GM19025 (cell line): ENCODE measurements at regions not wholly inside any gene's neighbourhood (a gene's known extent, or its start where the extent isn't known, plus 50 kb on each side); places are given as distances from the start of the nearest gene placed in this dataset.
"Not testable (repeated sequence)": the region's sequence is repeated elsewhere in the genome, so short reads cannot be mapped to it uniquely, and the experiment has no call there.

Experiments
- ATAC-seq: cut with Tn5 transposase; IDR thresholded peaks from one replicate; pipeline ENCODE4 v1.9.1; 2021; ENCODE audit warnings: mild to moderate bottlenecking, low read depth, moderate library complexity; ENCODE audit not compliant: unreplicated experiment

DNA sequence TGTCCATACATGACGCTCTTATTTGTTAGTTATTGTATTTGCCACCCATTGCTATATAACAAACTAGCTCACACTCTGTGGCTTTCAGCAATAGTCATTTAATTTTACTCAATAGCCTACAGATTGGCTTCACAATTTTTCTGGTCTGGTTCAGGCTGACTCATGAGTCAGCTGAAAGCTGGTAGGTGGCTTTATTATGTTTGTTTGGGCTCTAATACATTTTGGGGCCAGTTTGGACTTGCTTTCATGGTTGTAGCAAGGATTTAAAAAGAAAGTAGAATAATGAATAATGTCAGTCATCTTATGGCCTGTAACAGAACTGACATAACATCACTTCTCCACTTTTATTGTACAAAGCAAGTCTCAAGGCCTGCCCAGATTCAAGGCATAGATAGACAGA, 338.7 kb downstream of the LRRIQ3 start:
- no peak for ATAC-seq

- ATAC-seq = no peak
These were observed 343.4 kb downstream of the LRRIQ3 start for GRCh38 chr1:73854527-73854926.

GRCh38 chr1:73842436-73842835, 355.5 kb downstream of the LRRIQ3 start:
- ATAC-seq = no peak

DNA sequence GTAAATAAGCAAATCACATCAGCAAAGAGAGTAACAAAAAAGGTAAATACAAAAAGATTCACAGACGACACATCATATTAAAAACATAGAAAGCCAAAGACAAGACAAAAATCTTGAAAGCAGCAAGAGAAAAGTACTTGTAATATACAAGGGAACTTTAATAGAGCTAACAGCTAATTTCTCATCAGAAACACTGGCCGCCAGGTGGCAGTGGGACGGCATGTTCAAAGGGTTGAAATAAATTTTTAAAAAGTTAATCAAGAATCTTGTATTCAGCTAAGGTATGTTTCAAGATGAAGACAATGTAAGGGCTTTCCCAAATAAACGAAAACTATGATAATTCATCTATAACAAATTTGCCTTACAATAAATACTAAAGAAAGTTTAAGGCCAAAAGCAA, 358.1 kb downstream of the LRRIQ3 start:
- no peak for ATAC-seq

- no peak for ATAC-seq
These were observed 365.4 kb downstream of the LRRIQ3 start for GRCh38 chr1:73832276-73833181.

- ATAC-seq = not testable (repeated sequence)
These were observed 370.7 kb downstream of the LRRIQ3 start for GRCh38 chr1:73827283-73827682.

- ATAC-seq = no peak
These were observed 373.9 kb downstream of the LRRIQ3 start for GRCh38 chr1:73824065-73824464.

GRCh38 chr1:73821520-73821919, 376.5 kb downstream of the LRRIQ3 start:
- peak; percentile 80 for ATAC-seq

DNA sequence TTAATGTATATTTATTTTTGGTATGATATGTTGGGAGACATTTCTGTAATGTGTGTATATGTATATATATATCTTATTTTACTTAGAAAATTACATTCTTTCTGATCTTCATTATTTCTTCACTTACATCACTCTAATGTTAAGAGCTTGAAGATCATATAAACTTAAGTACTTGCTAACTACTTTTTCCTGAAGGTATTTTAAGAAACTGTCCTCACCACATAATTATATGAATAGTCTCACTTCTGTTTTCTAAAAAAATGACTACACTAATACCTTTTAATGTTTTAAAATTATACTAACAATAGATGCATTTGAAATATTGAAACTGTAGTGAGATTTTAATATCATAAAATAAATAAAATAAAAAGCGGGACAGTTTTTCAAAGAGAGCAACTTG, 377.1 kb downstream of the LRRIQ3 start:
- no peak for ATAC-seq

DNA sequence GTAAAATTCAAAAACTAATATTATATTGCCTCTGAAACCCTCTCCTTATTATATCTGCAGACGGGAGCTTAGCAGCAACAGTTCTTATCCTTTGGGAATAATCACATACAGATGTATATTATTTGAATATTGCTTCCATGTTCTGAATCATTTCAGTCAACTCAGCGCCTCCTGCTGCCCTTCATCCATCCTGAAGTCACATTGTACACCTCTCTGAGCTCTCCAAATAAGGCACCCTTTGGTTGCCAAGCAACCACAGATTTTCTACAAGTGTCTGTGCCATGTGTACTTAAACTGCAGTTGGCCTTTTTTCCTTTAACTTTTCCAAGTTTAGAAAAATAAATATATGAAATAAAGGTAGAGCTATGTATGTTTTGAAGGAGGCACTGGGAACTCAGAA, 384.3 kb downstream of the LRRIQ3 start:
- no peak for ATAC-seq

DNA sequence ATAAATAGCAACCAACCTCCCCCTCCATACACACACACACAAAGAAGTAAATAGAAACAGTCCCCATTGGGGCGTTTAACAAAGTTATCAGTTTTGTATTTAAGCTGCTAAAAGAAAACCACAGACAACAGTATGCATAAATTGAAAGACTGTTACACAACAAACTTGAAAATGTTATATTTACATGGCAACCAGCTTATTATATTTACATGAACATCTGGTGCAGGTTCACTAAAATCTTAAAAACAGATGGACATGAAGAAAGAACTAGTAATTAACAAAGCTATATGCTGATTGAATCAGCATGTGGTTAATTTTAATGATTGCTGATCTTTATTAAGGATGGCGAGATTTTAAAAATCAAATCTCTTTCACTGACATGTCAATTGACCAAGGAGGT, 384.7 kb downstream of the LRRIQ3 start:
- ATAC-seq = no peak

DNA sequence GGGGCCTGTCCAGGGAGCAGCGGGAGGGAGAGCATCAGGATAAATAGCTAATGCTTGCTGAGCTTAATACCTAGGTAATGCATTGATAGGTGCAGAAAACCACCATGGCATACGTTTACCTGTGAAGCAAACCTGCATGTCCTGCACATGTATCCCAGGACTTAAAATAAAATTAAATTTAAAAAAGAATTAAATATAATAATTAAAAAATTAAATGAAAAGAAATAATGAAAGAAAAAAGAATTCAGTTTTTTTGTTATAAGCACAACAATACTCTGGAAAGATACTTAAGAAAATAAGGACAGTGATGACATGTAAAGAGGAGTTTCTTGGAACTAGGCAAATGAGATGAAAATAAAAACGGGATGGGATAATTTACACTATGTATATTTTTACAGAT, 386.2 kb downstream of the LRRIQ3 start:
- ATAC-seq = no peak

GRCh38 chr1:73804935-73805334, 393.0 kb downstream of the LRRIQ3 start:
- ATAC-seq = no peak

- no peak for ATAC-seq
These were observed 394.6 kb downstream of the LRRIQ3 start for GRCh38 chr1:73803380-73803779.

GRCh38 chr1:73801912-73802429, 396.0 kb downstream of the LRRIQ3 start:
- no peak for ATAC-seq

GRCh38 chr1:73800376-73800775, 397.6 kb downstream of the LRRIQ3 start:
- no peak for ATAC-seq

DNA sequence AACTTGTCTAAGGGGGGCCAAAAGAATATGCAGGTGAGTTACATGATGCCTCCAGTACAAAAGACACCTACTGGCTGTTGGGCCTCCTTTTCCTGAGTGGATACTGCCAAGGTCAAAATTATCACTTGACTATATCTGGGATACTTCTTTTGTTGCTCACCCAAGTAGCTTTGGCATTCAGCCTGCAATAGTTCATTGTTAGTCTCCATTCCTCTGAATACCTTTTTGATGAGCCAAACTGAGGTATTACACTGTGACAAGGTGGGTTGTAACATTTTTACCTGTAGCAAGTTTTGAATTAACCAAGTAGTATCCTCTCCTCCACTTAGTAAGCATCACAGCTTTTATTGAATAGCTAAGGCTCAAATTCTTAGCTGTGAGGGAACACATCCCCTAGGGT, 408.0 kb downstream of the LRRIQ3 start:
- no peak for ATAC-seq

- ATAC-seq = no peak
These were observed 413.9 kb downstream of the LRRIQ3 start for GRCh38 chr1:73784026-73784425.

DNA sequence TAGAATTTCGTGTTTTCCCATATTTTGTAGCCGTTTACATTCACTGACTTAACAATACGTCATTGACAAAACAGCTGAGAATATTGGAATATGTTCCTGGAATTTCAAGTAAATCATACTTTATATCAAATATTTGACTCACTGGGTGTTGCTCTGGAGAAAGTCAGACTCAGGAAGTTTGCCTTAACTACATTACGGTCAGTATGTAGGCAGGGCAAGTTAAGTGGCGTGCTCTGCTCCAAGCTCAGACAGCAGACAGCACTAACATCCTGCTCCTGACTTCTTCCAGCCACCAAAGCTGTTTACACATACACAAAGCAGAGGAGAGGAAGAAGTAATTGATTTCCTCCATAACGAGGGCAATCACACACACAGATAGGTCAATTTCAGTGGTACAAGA, 414.6 kb downstream of the LRRIQ3 start:
- no peak for ATAC-seq

GRCh38 chr1:73782901-73783300, 415.1 kb downstream of the LRRIQ3 start:
- no peak for ATAC-seq

- ATAC-seq = no peak
These were observed 416.7 kb downstream of the LRRIQ3 start for GRCh38 chr1:73781251-73781650.

GRCh38 chr1:73778471-73778870, 419.5 kb downstream of the LRRIQ3 start:
- no peak for ATAC-seq
